Neural cell (in vitro differentiated cells): ENCODE measurements at regions not wholly inside any gene's neighbourhood (a gene's known extent, or its start where the extent isn't known, plus 50 kb on each side); places are given as distances from the start of the nearest gene placed in this dataset.

Experiments used
- H2AFZ ChIP-seq: fragments of 200-600, 300-800 bp; sonication (generic), shearing (Covaris generic); 2 replicates; pipeline ENCODE4 v1.6.0; 2014; ENCODE audit warnings: low read depth, mild to moderate bottlenecking, antibody characterized with exemption, low read length, moderate library complexity
- H3F3A ChIP-seq: fragments of 200-600 bp; shearing (Covaris generic); 2 replicates; pipeline ENCODE4 v1.6.1; 2016; ENCODE audit warnings: mild to moderate bottlenecking, moderate library complexity, mixed read lengths, antibody characterized with exemption, low read length; ENCODE audit not compliant: insufficient read depth, poor library complexity, severe bottlenecking
- H3K27ac ChIP-seq: fragments of 200-600, 300-800 bp; sonication (generic), shearing (Covaris generic); 2 replicates; pipeline ENCODE4 v1.5.1; 2014; ENCODE audit warnings: mild to moderate bottlenecking, low read length, moderate library complexity
- H3K27me3 ChIP-seq: fragments of 300-800, 200-600 bp; sonication (generic), shearing (Covaris generic); 2 replicates; pipeline ENCODE4 v1.6.0; 2014; ENCODE audit warnings: mild to moderate bottlenecking, low read depth, low read length, moderate library complexity; ENCODE audit not compliant: insufficient read depth
- H3K36me3 ChIP-seq: fragments of 300-800, 200-600 bp; sonication (generic), shearing (Covaris generic); 2 replicates; pipeline ENCODE4 v1.5.1; 2014; ENCODE audit warnings: mild to moderate bottlenecking, antibody characterized with exemption, low read length, moderate library complexity; ENCODE audit not compliant: insufficient read depth
- H3K4me2 ChIP-seq: fragments of 300-800, 200-600 bp; sonication (generic), shearing (Covaris generic); 2 replicates; pipeline ENCODE4 v1.6.0; 2014; ENCODE audit warnings: mild to moderate bottlenecking, low read length
- H3K4me3 ChIP-seq: fragments of 300-800, 200-600 bp; sonication (generic), shearing (Covaris generic); 2 replicates; pipeline ENCODE4 v1.5.1; 2014; ENCODE audit warnings: mild to moderate bottlenecking, low read length, moderate library complexity
- H3K79me2 ChIP-seq: fragments of 200-600 bp; shearing (Covaris generic); replicated peaks from 2 replicates; pipeline ENCODE4 v1.6.0; 2014; ENCODE audit warnings: mild to moderate bottlenecking, low read length, moderate library complexity; ENCODE audit not compliant: insufficient read depth
- H3K9ac ChIP-seq: fragments of 300-800, 200-600 bp; sonication (generic), shearing (Covaris generic); 2 replicates; pipeline ENCODE4 v1.6.1; 2016; ENCODE audit warnings: mild to moderate bottlenecking, low read length, mixed read lengths
- H3K9me2 ChIP-seq: fragments of 200-600 bp; shearing (Covaris generic); 2 replicates; pipeline ENCODE4 v1.6.1; 2016; ENCODE audit warnings: mild to moderate bottlenecking, low read length, mixed read lengths; ENCODE audit not compliant: insufficient read depth
- H3K9me3 ChIP-seq: fragments of 200-600, 300-800 bp; sonication (generic), shearing (Covaris generic); 2 replicates; pipeline ENCODE4 v1.6.1; 2016; ENCODE audit warnings: mild to moderate bottlenecking, mixed run types, low read length, moderate library complexity, mixed read lengths
- H4K20me1 ChIP-seq: fragments of 200-600 bp; shearing (Covaris generic); 2 replicates; pipeline ENCODE4 v1.6.1; 2016; ENCODE audit warnings: mild to moderate bottlenecking, mixed run types; ENCODE audit not compliant: insufficient read depth
- CTCF ChIP-seq: fragments of 450-650 bp; IDR thresholded peaks from 2 replicates; pipeline ENCODE4 v1.5.1; 2014; ENCODE audit warnings: antibody characterized with exemption, mild to moderate bottlenecking, moderate library complexity; ENCODE audit not compliant: poor library complexity, severe bottlenecking
- EP300 ChIP-seq: fragments of 450-650 bp; conservative IDR thresholded peaks from 2 replicates; pipeline ENCODE4 v1.6.1; 2014; ENCODE audit warnings: antibody characterized with exemption, mild to moderate bottlenecking, moderate library complexity; ENCODE audit not compliant: poor library complexity, severe bottlenecking
- EZH2 ChIP-seq: fragments of 200-600, 300-800 bp; shearing (Covaris generic), sonication (generic); IDR thresholded peaks from 2 replicates; pipeline ENCODE4 v1.6.1; 2014; ENCODE audit warnings: antibody characterized with exemption, low read length, borderline replicate concordance, mild to moderate bottlenecking; ENCODE audit not compliant: insufficient read depth, poor library complexity, severe bottlenecking
- MXI1 ChIP-seq: fragments of 450-650 bp; conservative IDR thresholded peaks from 2 replicates; pipeline ENCODE4 v1.6.1; 2014; ENCODE audit warnings: antibody characterized with exemption, mild to moderate bottlenecking; ENCODE audit not compliant: poor library complexity, severe bottlenecking
- POLR2AphosphoS5 ChIP-seq: IDR thresholded peaks from 2 replicates; pipeline ENCODE4 v1.6.1; 2012
- RAD21 ChIP-seq: fragments of 450-650 bp; conservative IDR thresholded peaks from 2 replicates; pipeline ENCODE4 v1.6.1; 2014; ENCODE audit warnings: antibody characterized with exemption, mild to moderate bottlenecking, moderate library complexity
- REST ChIP-seq: IDR thresholded peaks from 2 replicates; pipeline ENCODE4 v1.6.1; 2012; ENCODE audit warnings: borderline replicate concordance
- SMC3 ChIP-seq: fragments of 450-650 bp; conservative IDR thresholded peaks from 2 replicates; pipeline ENCODE4 v1.6.1; 2014; ENCODE audit warnings: antibody characterized with exemption, mild to moderate bottlenecking, moderate library complexity; ENCODE audit not compliant: poor library complexity
- TAF1 ChIP-seq: IDR thresholded peaks from 2 replicates; pipeline ENCODE4 v1.6.1; 2012; ENCODE audit warnings: low read depth

GRCh38 chr15:37395100-37395468, 294.7 kb upstream of the MEIS2 start:
- Histone ChIP-seq H3K9me2 (no peaks in the 10 kb centered on the region), H3K9ac (no peak overlapping the region), H4K20me1 (no peaks in the 10 kb centered on the region), H3K4me3 (no peak overlapping the region), H2AFZ (peak overlapping the region; percentile 12), H3K27me3 (no peaks in the 10 kb centered on the region), H3K27ac (peak overlapping the region; percentile 33), H3F3A (peaks cover 5% of the 10 kb centered on the region), H3K79me2 (no peaks in the 10 kb centered on the region), H3K4me2 (no peak overlapping the region), H3K36me3 (no peaks in the 10 kb centered on the region), H3K9me3 (no peaks in the 10 kb centered on the region)
- no peak for TF ChIP-seq TAF1

GRCh38 chr15:37397266-37398022, 297.1 kb upstream of the MEIS2 start:
- Histone ChIP-seq H3K9me2 (no peaks in the 10 kb centered on the region), H3K4me2 (no peak overlapping the region), H2AFZ (no peak overlapping the region), H4K20me1 (no peaks in the 10 kb centered on the region), H3F3A (peaks cover 5% of the 10 kb centered on the region), H3K79me2 (no peaks in the 10 kb centered on the region), H3K27ac (no peak overlapping the region), H3K27me3 (no peaks in the 10 kb centered on the region), H3K36me3 (no peaks in the 10 kb centered on the region), H3K9me3 (no peaks in the 10 kb centered on the region), H3K9ac (no peak overlapping the region), H3K4me3 (no peak overlapping the region)
- no peak for TF ChIP-seq RAD21
- no peak for TF ChIP-seq SMC3
- no peak for TF ChIP-seq CTCF
- no peak for TF ChIP-seq MXI1
- no peak for TF ChIP-seq POLR2AphosphoS5
- no peak for TF ChIP-seq EZH2
- TF ChIP-seq TAF1 = no peak
- TF ChIP-seq REST = no peak
- TF ChIP-seq EP300 = no peak

- Histone ChIP-seq H3K27me3 (no peaks in the 10 kb centered on the region), H3K4me3 (no peak overlapping the region), H2AFZ (no peak overlapping the region), H3F3A (no peaks in the 10 kb centered on the region), H3K27ac (no peak overlapping the region), H4K20me1 (no peaks in the 10 kb centered on the region), H3K36me3 (no peaks in the 10 kb centered on the region), H3K4me2 (no peak overlapping the region), H3K9me2 (no peaks in the 10 kb centered on the region), H3K9ac (no peak overlapping the region), H3K79me2 (no peaks in the 10 kb centered on the region), H3K9me3 (no peaks in the 10 kb centered on the region)
- TF ChIP-seq MXI1 (no peak), EZH2 (no peak), REST (no peak), EP300 (no peak), CTCF (no peak), TAF1 (no peak), SMC3 (no peak)
Measured at GRCh38 chr15:37416103-37416502, 315.8 kb upstream of the MEIS2 start.
